DOHH2 (cell line): ENCODE measurements at regions not wholly inside any gene's neighbourhood (a gene's known extent, or its start where the extent isn't known, plus 50 kb on each side); places are given as distances from the start of the nearest gene placed in this dataset.

ENCODE experiments used
- CTCF ChIP-seq: fragments of 200-600 bp; sonication (generic); IDR thresholded peaks from one replicate; pipeline ENCODE4 v1.5.1; 2014; ENCODE audit warnings: antibody characterized with exemption, mild to moderate bottlenecking, low read depth, low read length; ENCODE audit not compliant: poor library complexity, severe bottlenecking
- EZH2phosphoT487 ChIP-seq: fragments of 200-600 bp; sonication (generic); IDR thresholded peaks from 2 replicates; pipeline ENCODE4 v1.6.1; 2017; ENCODE audit warnings: borderline replicate concordance, mild to moderate bottlenecking, antibody characterized with exemption, low read length, moderate library complexity, mixed read lengths

GRCh38 chr5:96140084-96140483 lies 178.4 kb upstream of the ELL2 start:
- TF ChIP-seq CTCF = no peak
- TF ChIP-seq EZH2phosphoT487 = no peak
